Ovary (tissue), 3 donors: ENCODE measurements at regions not wholly inside any gene's neighbourhood (a gene's known extent, or its start where the extent isn't known, plus 50 kb on each side); places are given as distances from the start of the nearest gene placed in this dataset.

Source experiments
- CTCF ChIP-seq, 3 donors: fragments of 450-650 bp in 2 of 3; fragments of 200-600 bp in 1 of 3; IDR thresholded peaks; one replicate each; pipeline versions ENCODE4 v1.5.1 to v1.8.0; 2016 to 2022; ENCODE audit warnings: antibody characterized with exemption in 3 of 3, mild to moderate bottlenecking in 1 of 3
- EP300 ChIP-seq: sonication (generic); formaldehyde crosslinking; IDR thresholded peaks from one replicate; pipeline ENCODE4 v1.6.1; 2017; ENCODE audit warnings: antibody characterized with exemption
- POLR2A ChIP-seq: fragments of 450-650 bp; IDR thresholded peaks from one replicate; pipeline ENCODE4 v1.6.1; 2017; ENCODE audit warnings: antibody characterized with exemption, mild to moderate bottlenecking, moderate library complexity
- donor health status: DM: no; HTN: no; CAD: no.

GRCh38 chr3:72665701-72666446, 182.4 kb downstream of the SHQ1 start:
- TF ChIP-seq CTCF (IDR thresholded peaks at IDR 0.05) (no peak), POLR2A (no peak), EP300 (no peak)
